Neutrophil (primary cell): ENCODE measurements at regions not wholly inside any gene's neighbourhood (a gene's known extent, or its start where the extent isn't known, plus 50 kb on each side); places are given as distances from the start of the nearest gene placed in this dataset.
"Not testable (repeated sequence)": the region's sequence is repeated elsewhere in the genome, so short reads cannot be mapped to it uniquely, and the experiment has no call there.

ENCODE experiments used
- H3K27ac ChIP-seq: fragments of 200-600 bp; sonication (generic); 2 replicates; pipeline ENCODE4 v1.5.1; 2016; ENCODE audit warnings: mild to moderate bottlenecking, moderate library complexity
- H3K27me3 ChIP-seq: fragments of 200-600 bp; sonication (generic); 2 replicates; pipeline ENCODE4 v1.6.0; 2016; ENCODE audit warnings: mild to moderate bottlenecking
- H3K36me3 ChIP-seq: fragments of 200-600 bp; sonication (generic); 2 replicates; pipeline ENCODE4 v1.5.1; 2017
- H3K4me1 ChIP-seq, 2 experiments: fragments of 200-600 bp in 1 of 2; sonication (generic) in 1 of 2; 1 replicate in 1 of 2; 2 replicates in 1 of 2; pipeline versions ENCODE4 v1.5.1 to v1.6.1; 2013 to 2016; ENCODE audit warnings: low read depth in 1 of 2, low read length in 1 of 2, mild to moderate bottlenecking in 1 of 2, moderate library complexity in 1 of 2; ENCODE audit not compliant: control insufficient read depth in 1 of 2, insufficient read depth in 1 of 2
- H3K4me3 ChIP-seq, 2 experiments: fragments of 200-600 bp in 1 of 2; sonication (generic) in 1 of 2; 1 replicate in 1 of 2; 2 replicates in 1 of 2; pipeline ENCODE4 v1.5.1; 2013 to 2016; ENCODE audit warnings: low read depth in 1 of 2, low read length in 1 of 2, mild to moderate bottlenecking in 1 of 2, moderate library complexity in 1 of 2
- H3K9me3 ChIP-seq: fragments of 200-600 bp; sonication (generic); 2 replicates; pipeline ENCODE4 v1.5.1; 2016

GRCh38 chr10:38364073-38364472 lies 269.9 kb downstream of the ZNF37A start:
- H3K4me1 ChIP-seq, H3K27ac ChIP-seq, H3K27me3 ChIP-seq, H3K4me3 ChIP-seq, H3K9me3 ChIP-seq: not testable (repeated sequence)
- H3K36me3 ChIP-seq = peaks cover 16% of the 10 kb centered on the region

DNA sequence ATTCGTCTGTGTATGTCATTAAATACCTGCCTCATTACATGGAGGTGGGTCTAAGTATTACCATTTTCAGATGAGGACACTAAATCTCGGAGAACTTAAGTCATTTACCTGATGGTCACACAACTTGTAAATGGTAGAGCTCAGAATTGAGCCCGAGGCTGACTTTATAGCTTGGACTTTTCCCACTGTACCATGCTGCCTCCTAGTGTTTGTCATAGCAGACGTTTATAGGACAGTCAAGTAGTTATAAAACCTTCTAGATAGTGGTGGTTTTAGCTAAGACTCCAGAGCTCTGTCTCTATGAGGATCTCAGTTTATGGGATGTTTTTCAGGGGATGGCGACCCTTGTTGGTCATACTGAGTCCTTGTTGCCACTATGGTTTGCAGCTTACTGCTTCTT lies 271.8 kb downstream of the ZNF37A start:
- H3K4me1 ChIP-seq, H3K27ac ChIP-seq: not testable (repeated sequence)
- H3K36me3 ChIP-seq = peaks cover 18% of the 10 kb centered on the region

DNA sequence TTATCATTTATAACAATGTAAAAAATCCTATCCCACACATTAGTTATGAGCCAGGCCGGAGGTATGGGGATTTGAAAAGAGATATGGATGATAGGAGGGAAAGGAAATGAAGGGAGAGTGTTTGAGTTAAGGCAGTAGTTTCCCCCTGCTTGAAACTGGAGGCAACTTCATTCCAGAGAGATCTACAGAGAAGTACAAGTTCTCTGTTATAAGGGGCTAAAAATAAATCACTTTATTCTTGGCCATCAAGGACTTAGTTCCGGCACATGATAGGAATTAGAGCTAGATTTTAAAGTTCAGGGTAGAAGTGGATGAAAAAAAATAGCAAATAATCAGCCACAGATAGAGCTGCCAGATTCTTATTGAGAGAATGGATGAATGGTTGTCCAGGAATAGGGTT lies 289.7 kb downstream of the ZNF37A start:
- H3K27ac ChIP-seq, H3K36me3 ChIP-seq, H3K9me3 ChIP-seq, H3K4me1 ChIP-seq, H3K27me3 ChIP-seq, H3K4me3 ChIP-seq: not testable (repeated sequence)

More for the DNA sequence above, 271.8 kb downstream of the ZNF37A start:
- H3K4me3 ChIP-seq, H3K9me3 ChIP-seq, H3K27me3 ChIP-seq: not testable (repeated sequence)

DNA sequence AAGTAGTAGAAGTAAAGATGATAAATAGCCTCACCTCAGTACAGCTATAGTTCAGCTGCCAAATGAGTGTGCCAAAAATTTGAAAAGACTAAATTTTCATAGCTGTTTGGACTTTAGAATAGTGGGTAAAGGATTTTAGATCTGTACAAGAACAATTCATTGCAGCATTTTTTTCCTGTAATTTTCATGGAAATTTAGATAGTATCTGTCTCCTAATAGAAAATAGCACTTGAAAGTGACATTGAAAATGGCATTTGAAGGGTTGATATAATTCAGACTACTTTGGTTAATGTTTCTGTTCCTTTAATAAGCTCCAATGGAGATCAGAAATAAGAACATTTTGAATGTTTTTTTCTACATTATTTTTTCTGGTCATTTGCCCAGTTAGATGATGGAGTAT lies 292.7 kb downstream of the ZNF37A start:
- H3K4me3 ChIP-seq, H3K27ac ChIP-seq, H3K4me1 ChIP-seq, H3K9me3 ChIP-seq, H3K36me3 ChIP-seq, H3K27me3 ChIP-seq: not testable (repeated sequence)

DNA sequence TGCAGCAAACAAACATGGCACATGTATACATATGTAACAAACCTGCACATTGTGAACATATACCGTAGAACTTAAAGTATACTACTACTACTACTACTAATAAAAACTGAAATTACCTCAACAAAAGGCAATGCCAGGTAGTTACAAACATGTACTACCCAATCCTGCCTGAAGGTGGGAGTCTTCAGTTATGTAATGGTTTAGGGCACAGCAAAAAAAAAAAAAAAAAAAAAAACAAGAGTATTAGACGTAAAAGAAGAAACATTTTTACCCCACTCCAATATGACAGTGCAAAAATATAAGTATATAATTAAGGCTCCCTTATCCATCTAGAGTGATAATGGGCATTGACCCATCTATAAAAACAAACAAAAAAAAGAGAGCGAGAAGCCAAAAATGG lies 296.6 kb downstream of the ZNF37A start:
- not testable (repeated sequence) for H3K27ac ChIP-seq, H3K27me3 ChIP-seq, H3K4me3 ChIP-seq, H3K4me1 ChIP-seq, H3K36me3 ChIP-seq, H3K9me3 ChIP-seq

- H3K36me3 ChIP-seq, H3K4me1 ChIP-seq, H3K27ac ChIP-seq, H3K27me3 ChIP-seq, H3K4me3 ChIP-seq, H3K9me3 ChIP-seq: not testable (repeated sequence)
Measured at GRCh38 chr10:38395465-38395864, 301.3 kb downstream of the ZNF37A start.

DNA sequence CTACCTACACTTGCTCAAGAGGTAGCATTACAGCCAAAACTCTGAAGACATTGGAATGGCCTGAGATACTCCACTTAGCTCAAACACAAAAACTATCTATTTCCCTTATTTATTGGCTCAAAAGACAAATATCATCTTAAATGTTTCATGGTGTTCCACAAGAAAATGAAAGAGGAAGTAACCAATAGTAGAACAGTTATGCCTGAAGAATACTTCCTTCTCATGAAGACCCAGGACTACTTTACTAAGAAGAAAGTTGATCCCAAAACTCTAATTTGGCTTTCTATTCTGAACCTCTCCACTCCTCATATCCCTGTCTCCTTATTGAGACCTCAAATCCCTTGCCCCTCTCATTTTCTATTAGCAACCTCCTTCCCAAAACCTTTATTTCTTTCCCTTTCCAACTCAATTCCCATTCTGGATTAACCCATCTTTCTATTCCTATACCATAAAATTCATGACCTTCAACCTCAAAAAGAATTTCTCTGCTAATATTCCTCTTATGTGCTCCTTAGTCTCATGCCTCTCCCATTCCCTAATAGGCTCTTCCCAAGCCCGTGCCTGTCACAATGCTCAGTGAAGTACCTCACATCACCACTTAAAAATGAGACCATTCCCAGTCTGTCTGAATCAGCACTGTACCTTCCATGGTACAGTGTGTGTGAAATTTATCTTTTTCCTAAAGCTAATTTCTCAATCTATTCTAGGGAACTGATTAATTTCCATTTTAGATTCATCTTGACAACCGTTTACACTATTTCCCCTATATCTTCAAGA lies 302.2 kb downstream of the ZNF37A start:
- not testable (repeated sequence) for H3K4me1 ChIP-seq, H3K9me3 ChIP-seq, H3K27me3 ChIP-seq, H3K36me3 ChIP-seq, H3K4me3 ChIP-seq
- H3K27ac ChIP-seq = peak overlapping the region; percentile 18

- H3K4me1 ChIP-seq, H3K27me3 ChIP-seq, H3K4me3 ChIP-seq: not testable (repeated sequence)
Measured at GRCh38 chr10:38401565-38401964, 307.4 kb downstream of the ZNF37A start.

DNA sequence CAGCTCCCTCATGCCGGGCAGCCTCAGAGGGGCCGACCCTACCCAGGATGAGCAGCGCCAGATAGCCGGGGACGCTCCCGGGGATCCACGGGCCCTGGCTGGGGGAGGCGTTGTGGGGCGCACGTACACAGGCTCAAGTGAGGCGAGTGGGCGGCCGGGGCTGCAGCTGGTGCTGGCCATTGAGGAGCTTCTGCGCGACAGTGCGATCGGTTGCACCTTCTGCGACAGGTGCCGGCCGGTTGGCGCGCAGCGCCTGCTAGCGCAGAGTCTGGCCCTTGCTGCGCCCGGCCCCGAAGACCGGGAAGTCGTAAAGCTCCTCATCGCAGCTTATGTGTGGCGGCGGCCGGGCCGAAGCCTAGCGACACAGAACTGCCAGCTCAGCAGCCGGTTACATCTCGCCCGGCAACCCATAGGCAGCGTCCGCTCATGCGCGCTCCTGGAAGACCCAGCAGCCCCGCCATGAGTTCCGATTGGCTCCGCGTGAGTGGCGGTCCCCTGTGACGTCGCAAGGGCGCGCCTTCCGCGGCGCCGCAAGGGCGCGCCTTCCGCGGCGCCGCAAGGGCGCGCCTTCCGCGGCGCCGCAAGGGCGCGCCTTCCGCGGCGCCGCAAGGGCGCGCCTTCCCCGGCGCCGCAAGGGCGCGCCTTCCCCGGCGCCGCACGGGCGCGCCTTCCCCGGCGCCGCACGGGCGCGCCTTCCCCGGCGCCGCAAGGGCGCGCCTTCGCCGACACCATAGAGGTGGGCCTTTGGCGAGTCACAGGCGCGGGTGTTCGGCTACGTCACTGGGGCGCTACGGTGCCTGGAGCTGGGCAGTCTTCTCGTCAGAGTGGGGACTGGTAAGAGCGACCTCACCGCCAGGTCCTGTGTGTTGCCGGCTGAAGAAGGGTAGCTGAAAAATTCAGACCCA lies 308.6 kb downstream of the ZNF37A start:
- H3K36me3 ChIP-seq, H3K9me3 ChIP-seq, H3K4me1 ChIP-seq, H3K27me3 ChIP-seq: not testable (repeated sequence)
- Histone ChIP-seq H3K27ac (peak overlapping the region; percentile 75), H3K4me3 (peak overlapping the region; percentile 62 to 68)

More at GRCh38 chr10:38401565-38401964, 307.4 kb downstream of the ZNF37A start:
- H3K27ac ChIP-seq, H3K36me3 ChIP-seq, H3K9me3 ChIP-seq: not testable (repeated sequence)

DNA sequence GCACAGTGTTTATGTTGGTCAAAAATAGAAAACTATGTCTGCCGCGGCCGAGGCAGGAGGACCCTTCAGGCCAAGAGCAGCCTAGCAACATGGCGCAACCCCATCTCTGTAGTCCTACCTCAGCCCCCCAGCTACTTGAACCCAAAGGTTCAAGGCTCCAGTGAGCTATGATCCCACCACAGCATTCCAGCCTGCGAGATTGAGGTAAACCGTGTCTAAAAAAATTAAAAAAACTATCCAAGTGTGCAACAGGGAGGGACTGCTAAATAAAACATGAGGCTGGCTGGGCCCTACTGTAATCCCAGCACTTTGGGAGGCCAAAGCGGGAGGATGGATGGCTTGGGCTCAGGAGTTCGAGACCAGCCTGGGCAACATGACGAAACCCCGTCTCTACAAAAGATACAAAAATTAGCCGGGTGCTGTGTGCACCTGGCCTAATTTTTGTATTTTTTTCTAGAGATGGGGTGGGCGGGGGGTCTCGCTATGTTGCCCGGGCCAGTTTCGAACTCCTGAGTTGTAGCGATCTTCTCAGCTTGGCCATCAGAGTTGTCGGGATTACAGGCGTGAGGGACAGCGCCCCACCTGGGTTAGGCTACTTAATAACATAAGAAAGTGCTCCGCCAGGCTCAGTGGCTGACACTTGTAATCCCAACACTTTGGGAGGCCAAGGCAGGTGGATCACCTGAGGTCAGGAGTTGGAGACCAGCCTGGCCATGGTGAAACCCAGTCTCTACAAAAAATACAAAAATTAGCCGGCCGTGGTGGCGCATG lies 309.4 kb downstream of the ZNF37A start:
- H3K9me3 ChIP-seq, H3K27me3 ChIP-seq, H3K36me3 ChIP-seq, H3K4me1 ChIP-seq: not testable (repeated sequence)
- Histone ChIP-seq H3K4me3 (peak overlapping the region; percentile 58 to 62), H3K27ac (peak overlapping the region; percentile 66)

DNA sequence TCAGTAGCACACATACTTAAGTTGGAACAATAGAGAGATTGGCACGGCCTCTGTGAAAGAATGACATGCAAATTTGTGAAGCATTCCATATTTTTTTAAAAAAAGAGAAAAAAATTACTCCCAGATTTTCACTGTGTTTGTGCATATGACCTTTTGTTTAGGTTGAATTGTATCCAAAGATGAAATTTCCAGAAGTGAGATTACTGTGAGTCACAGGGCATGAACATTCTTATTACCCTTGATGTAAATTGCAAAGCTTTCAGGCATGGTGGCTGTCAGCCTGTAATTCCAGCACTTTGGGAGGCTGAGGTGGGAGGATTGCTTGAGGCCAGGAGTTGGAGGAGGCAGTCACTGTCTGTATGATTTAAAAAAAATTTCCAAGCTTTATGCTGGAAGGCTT lies 329.5 kb downstream of the ZNF37A start:
- not testable (repeated sequence) for H3K27ac ChIP-seq, H3K9me3 ChIP-seq, H3K27me3 ChIP-seq, H3K4me1 ChIP-seq, H3K4me3 ChIP-seq, H3K36me3 ChIP-seq

DNA sequence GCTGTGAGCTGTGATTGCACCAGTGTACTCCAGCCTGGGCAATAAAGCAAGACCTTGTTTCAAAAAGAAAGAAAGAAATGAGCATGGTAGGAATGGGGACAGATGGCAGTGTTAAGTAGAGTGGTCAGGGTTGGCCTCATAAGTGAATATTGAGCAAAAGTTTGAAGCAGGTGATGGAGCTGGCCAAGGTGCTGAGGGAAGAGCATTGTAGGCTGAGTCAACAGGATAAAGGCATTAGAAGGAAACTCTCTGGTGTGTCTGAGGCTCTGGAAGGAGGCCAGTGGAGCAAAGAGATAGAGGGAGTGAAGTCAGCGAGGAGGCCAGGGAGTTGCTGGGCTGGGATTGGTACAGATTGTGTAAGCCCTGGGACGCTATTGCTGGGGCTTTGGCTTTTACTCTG lies 336.1 kb downstream of the ZNF37A start:
- not testable (repeated sequence) for H3K36me3 ChIP-seq

GRCh38 chr10:38437359-38437758 lies 343.2 kb downstream of the ZNF37A start:
- H3K36me3 ChIP-seq, H3K27me3 ChIP-seq, H3K9me3 ChIP-seq, H3K4me3 ChIP-seq, H3K4me1 ChIP-seq, H3K27ac ChIP-seq: not testable (repeated sequence)

More for the DNA sequence above, 336.1 kb downstream of the ZNF37A start:
- not testable (repeated sequence) for H3K27me3 ChIP-seq, H3K4me3 ChIP-seq, H3K4me1 ChIP-seq, H3K9me3 ChIP-seq, H3K27ac ChIP-seq
